Amniotic stem cell (primary cell): ENCODE measurements at regions not wholly inside any gene's neighbourhood (a gene's known extent, or its start where the extent isn't known, plus 50 kb on each side); places are given as distances from the start of the nearest gene placed in this dataset.
"Not testable (repeated sequence)": the region's sequence is repeated elsewhere in the genome, so short reads cannot be mapped to it uniquely, and the experiment has no call there.

Experiments
- DNase-seq: peaks from one replicate; lab custom pipeline; 2025; lab: John Stamatoyannopoulos, UW

DNA sequence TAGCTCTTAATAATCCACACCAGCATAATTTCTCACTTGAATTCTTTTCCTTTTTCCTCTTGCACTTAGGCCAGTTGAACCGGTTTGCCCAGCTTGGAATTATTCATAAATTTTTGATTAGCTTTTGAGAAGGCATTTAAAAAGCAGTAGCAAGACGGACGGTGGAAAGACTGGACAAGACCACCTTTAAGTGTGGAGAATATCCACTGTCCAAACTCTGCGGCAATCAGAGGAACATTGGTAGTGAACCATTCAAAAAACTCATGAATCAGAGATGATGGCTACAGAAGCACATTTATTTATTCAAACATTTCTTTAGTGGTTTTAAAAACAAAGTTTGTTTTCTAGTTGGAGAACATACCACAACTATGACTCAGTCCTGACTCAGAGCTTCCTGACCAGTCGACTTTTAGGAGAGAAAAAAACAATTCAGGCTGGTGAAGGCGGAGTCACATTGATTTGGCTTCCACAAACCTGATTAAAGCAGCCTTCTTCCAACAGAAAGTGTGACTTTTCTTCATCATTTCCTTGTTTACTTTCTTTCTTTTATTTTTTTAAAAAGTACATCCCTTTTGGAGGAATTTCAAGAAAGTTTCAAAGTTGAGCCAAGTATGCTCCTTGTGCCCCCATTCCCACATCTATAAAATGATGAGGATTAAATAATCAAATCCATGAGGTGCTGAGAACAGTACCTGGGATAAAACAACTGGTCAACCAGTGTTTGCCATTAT lies 128.8 kb downstream of the ADSS2 start:
- DNase-seq: peak; percentile 92

DNA sequence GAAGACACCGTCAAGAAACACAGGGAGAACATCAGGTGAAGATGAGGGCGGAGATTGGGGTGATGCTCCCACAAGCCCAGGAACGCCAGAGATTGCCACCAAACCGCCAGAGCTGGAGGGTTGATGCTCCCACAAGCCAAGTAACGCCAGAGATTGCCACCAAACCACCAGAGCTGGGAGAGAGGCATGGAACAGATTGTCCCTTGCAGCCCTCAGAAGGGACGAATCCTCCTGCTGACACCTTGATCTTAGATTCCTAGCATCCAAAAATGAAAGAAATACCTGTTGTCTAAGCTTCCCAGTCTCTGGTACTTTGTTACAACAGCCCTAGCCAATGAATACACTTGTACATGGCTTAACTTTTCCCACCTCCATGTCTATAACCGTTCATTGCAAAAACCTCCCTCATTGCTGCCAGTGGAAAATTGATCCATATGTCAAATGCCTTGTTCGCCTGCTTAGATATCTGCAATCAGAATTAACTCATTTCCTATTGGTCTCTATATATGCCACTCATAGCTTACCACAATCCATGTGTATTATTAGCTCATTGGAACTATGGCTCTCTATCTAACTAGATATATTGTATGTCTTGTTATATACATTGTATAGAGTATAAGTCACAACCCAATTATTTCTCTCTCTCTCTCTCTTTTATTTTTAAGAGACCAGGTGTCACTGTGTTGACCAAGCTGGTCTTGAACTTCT lies 127.4 kb downstream of the ADSS2 start:
- DNase-seq: no peak

DNA sequence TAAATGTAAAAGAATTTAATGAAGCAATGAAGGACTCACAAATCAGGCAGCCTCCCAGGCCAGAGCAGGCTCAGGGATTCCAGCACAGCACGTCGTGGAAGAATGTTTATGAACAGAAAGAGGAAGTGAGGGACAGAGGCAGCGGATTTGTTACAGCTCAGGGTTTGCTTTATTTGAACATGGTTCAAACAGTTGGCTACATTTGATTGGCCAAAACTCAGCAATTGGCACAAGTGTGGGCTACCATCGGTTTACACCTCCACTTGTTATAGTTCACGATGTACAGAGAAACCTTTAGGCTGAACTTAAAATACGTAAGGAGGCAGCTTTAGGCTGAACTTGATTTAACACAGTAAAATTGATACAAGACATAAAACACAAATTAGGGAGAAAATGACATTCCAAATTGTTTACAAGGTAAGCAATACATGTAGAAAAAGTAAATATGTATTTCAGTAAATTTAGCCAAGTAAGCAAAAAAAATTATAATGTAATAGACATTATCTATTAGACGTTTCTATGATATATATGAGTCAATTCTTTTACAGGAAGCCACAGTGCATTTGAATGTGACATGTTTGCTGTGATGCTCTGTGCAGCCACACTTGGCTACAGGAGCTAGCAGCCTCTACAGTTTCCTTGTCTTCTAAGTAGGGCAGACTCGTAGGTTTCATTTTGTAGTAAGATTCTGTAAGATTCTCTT lies 126.5 kb downstream of the ADSS2 start:
- DNase-seq: no peak

DNA sequence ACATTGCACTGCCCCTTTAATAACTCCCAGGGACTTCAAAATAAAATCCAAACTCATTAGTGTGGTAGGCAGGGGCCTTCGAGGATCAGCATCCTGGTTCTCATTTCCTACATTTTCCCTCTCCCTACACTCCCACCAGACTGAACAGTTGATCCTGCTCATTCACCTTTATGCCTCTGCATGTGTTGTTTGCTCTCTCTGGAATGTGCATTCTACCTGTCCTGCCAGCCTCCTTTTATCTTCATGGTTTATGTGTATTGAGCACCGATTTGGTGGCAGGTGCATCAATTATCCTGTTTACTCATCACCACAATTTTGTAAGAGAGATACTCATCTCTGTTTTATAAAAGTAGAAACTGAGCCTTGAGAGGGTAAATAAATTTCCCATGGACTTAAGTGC lies 125.0 kb downstream of the ADSS2 start:
- DNase-seq: no peak

DNA sequence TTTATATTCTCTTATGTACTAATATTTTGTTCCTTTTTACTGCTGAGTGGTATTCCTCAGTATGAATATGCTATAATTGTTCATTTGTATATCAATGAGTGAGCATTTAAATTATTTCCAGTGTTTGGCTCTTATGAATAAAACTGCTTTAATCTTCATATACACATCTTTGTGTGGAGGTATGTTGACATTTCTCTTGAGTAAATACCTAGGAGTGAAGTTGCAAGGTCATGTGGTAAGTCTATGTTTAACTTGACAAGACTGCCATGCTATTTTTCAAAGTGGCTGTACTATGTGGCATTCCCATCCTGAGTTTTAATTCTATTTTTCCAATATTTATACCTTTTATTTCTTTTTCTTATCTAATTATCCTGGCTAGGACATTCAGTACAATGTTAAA lies 124.2 kb downstream of the ADSS2 start:
- DNase-seq: no peak

DNA sequence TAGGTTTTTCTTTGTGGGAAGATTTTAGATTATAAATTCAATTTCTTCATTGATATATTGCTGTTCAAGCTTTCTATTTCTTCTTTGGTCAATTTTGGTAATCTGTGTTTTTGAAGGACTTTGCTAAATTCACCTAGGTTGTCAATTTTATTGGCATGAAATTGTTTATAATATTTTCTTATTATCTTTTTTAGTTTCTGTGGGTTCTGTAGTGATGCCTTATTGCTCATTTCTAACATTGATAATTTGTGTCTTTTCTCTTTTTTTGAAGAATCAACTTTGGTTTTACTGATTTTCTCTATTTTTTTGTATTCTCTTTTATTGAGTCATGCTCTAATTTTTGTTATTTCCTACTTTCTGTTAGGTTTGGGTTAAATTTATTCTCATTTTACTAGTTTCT lies 123.2 kb downstream of the ADSS2 start:
- no peak for DNase-seq

DNA sequence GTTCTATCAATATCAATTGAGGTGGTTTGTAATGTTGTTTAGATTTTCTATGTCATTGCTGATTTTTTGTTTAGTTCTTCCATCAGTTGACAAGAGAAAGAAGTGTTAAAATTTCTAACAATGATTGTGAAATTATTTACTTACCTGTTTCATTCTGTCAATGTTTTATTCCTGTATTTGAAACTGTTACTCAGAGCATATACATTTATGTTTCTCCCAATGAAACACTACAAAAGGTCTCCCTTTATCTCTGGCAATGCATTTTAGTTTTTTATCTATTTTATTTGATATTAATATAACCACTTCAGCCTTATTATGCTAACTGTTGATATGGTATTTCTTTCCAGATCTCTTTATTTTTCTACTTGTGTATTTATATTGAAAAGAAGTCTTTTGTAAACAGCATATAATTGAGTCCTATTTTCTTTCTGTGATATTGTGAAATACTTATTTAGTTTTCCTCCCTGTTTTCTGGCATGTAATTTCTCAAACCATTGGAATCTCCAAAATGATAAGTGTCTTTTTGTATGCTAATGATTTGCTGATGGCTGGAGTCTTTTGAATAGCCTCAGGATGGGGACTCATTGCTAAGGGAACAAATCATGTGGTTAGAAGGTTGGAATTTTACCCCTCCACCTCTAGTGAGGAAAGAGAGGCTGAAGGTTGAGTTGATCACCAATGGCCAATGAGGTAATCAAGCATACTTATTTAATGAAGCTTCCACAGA lies 122.0 kb downstream of the ADSS2 start:
- no peak for DNase-seq

DNA sequence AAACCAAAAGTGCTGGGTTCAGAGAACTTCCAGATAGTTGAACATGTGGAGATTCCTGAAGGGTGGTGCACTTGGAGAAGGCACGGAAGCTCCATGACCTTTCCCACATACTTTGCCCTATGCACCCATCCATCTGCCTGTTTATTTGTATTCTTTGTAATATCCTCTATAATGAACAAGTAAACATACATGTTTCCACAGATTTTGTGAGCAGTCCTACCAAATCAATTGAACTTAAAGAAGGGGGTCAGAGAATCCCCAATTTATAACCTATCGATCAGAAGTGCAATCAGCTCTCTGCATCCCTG lies 121.4 kb downstream of the ADSS2 start:
- no peak for DNase-seq

DNA sequence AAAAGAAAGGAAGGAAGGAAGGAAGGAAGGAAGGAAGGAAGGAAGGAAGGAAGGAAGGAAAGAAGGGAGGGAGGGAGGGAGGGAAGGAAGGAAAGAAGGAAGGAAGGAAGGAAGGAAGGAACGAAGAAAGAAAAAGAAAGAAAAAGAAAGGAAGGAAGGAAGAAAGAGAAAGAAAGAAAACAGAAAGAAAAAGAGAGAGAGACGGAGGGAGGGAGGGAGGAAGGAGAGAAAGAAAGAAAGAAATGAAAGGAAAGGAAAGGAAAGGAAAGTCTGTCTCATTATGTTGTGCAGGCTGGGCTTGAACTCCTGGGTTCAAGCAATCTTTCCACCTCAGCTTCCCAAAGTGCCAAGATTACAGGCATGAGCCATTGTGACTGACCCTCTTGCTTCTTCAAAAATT lies 118.9 kb downstream of the ADSS2 start:
- not testable (repeated sequence) for DNase-seq

DNA sequence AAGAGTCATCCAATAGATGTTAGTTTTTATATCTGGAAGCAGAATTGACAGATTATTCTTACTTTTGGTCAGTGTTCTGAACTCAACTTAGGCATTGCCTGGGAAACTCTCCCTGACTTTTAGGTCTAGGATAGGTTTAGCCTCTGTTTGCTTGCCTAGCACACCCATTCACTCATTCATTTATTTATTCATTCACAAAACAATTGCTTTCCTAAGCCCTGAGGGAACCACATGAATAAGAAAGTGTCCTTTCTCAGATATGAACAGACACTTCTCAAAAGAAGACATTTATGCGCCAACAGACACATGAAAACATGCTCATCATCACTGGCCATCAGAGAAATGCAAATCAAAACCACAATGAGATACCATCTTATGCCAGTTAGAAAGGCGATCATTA lies 117.4 kb downstream of the ADSS2 start:
- DNase-seq: not testable (repeated sequence)

DNA sequence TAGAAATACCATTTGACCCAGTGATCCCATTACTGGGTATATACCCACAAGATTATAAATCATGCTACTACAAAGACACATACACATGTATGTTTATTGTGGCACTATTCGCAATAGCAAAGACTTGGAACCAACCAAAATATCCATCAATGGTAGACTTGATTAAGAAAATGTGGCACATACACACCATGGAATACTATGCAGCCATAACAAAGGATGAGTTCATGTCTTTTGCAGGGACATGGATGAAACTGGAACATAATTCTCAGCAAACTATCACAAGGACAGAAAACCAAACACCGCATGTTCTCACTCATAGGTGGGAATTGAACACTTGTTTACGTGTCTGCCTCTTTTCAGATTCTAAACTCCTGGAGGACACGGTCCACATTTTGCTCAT lies 116.9 kb downstream of the ADSS2 start:
- not testable (repeated sequence) for DNase-seq

DNA sequence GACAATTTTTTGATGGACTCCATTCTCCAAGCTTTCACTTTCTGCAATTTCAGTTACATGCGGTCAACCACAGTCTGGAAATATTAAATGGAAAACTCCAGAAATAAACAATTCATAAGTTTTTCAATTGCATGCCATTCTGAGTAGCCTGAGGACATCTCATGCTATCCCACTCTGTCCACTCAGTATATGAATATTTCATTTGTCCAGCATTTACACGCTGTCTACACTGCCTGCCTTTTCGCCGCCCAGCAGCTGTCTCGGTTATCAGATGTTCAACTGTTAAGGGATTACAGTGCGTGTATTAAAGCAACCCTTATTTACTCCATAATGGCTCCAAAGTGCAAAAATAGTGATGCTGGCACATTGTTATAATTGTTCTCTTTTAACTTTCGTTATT lies 116.3 kb downstream of the ADSS2 start:
- no peak for DNase-seq

DNA sequence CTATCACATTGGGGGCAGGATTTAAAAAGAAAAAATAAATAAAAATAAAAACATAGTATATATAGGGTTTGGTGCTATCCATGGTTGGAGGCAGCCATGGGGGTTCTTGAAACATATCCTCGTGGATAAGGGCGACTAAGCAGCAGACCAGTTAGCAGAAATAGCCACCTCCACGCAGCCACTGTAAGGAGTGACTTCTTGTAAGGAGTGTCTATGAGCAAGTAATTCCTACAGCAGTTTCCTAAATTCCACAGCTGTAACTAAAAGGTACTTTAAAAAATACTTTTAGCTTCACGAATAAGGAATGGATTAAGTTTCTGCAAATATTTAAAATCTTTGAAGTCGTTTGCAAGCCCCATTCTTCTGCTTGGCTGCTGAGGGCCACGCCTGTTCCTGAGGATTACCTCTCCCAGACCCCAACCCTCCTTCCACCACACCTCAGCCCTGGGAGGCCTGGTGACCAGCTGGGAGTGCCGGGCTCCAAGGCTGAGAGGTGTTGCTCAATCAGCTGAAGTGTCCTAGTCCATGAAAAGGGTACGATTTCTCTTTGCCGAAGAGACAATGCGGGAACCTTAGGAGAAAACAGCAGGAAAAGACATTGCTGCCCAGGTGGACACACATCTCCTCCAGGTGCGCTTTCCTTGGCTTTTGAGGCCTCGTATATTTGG lies 115.3 kb downstream of the ADSS2 start:
- no peak for DNase-seq

DNA sequence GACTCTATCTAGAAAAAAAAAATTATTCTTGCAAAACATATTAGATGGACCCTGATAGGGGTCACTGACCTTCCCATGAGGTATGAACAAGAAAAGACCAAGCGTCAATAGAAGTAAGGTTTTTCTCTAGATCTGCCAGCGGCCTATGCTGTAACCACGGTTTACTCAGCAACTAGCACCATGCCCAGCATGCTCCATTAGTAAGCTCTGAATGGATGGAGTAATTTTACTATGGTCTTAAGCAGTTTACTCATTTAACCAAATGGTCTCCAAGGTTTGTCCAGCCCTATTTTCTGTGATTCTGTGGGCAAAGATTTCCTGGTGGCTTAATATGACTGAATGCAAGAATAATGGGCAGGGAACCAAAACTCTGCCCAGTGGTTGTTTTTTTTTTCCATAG lies 113.9 kb downstream of the ADSS2 start:
- DNase-seq: no peak

DNA sequence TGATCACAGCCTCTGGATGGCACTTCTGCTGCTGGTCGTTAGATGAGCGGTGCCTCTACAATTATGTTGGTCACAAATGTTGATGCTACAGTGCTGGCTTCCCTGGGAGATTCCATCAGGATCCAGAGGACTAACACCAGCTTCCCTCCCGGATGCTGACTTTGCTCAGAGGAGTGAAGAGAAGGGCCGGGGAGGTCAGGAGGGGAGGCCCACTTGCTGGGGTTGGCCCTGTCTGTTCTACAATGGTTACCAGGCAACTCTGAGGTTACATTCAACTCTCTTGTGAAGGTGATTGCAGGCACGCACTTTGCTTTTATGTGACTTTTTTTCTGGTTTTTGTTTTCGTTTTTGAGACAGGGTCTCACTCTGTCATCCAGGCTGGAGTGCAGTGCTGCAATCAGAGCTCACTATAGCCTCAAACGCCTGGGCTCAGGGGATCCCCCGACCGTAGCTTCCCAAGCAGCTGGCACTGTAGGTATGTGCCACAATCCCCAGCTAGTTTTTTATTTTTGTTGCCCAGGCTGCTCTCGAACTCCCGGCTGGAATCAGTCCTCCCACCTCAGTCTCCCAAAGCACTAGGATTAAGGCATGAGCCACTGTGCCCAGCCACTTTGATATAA lies 112.5 kb downstream of the ADSS2 start:
- DNase-seq: no peak

DNA sequence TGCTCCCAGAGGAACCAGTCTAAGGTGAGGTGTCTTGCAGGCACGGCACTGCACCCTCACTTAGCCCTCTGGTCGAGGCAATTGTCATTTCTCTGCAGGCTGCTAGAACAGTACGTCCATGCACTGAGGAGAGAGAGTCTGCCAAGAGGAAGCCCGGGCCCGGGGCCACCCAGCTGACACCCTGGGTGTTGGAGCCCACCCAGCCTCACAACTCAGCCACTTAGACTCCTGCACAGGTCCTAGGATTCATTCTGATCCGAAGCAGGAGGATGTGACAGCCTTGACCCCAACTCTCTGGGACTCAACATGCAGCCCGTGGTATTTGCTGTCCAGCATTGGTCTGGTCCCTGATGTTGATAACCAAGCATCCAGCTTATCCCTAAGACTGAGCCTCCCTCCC lies 111.9 kb downstream of the ADSS2 start:
- DNase-seq: no peak

DNA sequence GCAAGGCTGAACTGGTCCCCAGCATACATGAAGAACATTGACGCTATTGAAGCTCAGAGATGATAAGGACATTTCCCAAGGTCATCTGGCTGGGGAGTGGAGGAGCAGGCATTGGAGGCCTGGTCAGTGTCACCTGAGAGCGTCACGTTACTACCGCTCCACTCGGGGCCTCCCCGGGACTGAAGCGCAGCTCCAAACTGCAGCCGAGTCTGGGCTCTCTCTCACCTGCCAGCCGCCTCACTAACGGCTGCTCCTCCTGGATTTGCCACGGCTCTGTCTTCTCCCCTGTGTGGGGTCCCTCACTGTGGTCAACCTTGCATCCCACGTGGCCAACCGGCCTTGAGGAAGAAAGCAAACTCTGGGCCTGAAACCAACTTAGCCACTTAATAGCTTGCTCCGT lies 111.3 kb downstream of the ADSS2 start:
- no peak for DNase-seq

DNA sequence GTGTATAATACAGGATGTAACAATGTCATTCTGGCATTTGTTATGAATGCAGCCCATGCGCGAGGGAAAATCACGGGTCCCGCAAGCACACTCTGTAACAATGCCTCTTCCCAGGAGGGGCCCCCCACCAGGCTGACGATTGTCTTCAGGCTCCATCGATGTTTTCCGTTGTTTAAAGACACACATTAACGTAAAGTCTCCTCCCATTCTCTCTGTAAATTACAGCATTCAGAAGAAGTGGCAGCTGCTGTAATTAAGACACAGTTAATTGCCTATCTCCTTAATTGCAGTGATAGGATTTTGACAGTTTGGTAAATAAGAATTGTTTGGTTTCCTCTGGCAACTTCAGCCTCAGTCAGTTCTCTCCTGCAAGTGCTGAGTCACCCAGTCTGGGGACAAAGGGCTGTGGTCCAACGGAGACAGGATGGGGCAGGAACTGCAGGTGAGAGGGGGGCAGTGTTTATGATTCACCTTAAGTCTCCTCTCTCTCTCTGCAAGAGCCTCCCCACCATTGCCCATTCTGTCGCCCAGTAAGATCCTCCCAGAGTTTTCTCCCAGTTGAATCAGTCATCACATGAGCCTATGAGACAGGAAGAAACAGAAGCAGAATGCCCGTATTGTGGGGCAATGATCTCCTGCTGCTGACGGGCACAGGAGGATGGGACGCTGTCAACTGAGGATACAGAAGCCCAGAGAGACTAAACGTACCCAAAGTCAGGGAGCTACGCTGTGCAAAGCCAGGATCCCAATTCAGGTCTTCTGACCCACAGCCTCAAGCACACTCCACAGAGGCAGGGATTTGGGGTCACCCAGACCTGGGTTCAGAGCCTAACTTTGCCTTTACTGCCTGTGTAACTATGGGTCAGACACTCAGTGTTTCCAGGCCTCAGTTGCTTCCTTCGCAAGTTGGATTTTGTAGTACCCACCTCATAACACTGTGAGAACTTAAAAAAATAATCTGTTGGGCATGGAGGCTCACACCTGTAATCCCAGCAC lies 110.0 kb downstream of the ADSS2 start:
- no peak for DNase-seq

DNA sequence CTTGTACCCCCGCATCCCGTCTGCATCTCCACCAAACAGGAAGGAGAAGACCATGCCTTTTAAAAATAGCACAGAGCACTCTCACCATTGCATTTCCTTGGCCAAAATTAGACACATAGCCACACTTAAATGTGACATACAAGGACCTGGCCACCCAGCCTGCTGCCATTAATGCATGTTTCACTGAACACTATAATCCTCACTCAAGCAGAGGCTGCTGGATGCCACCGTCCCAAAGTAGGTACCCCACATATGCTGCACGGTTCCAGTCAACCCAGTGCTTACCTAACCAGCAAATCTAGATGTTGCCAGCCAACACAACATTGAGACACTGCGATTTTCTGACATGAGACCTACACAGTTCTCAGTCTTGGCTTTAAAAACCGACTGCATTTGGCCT lies 107.7 kb downstream of the ADSS2 start:
- no peak for DNase-seq

DNA sequence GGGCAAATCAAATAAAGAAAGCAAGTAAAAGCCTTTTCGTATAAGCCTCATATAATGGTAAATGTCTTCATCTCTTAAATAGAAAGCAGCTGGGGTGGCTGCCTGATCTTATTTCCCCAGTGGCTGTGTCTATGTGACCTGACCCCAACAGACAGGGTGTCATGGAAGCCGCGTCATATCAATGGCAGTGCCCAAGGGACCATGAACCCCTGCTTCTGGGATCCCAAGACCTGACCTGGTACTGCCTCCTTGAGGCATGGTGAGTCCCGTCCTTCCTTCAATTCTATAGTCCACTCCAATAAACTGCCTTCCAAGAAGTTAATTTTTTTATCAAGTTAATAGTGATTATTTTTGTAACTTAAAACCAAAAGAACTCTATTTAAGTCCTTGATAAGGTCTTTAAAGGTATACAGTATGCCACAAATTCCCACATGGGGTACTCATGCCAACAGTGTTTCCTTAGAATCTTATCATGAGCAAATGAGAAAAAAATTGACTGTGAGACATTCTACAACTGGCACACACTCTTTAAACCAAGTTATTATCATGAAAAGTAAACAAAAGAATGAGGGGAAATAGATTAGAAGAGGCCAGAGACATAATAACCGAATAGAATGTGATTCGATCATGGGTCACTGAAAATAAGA lies 104.6 kb downstream of the ADSS2 start:
- no peak for DNase-seq
